ENCODE measurements at regions not wholly inside any gene's neighbourhood (a gene's known extent, or its start where the extent isn't known, plus 50 kb on each side); places are given as distances from the start of the nearest gene placed in this dataset.

DNA sequence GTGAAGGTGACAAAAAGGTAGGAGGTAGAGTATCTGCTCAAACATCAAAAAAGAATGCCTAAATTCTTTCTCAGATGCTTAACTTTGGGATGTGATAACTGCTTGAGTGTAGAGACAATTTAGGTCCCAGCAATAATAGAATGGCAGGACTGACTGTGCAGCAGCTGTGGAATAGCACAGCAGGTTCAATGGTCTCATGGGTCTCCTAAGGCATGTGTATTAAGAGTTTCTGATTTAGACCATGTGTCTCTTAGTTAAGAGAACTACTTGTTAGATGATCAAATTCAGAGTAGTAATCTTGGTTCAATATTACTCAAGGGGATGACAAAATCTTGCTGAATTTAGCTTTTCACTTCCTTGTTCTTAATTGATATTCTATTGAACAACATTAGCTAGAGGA, 72.0 kb downstream of the ALX1 start:
- Histone ChIP-seq H3K79me2 (ENCODE audit: control insufficient read depth, insufficient read depth, low read length) (no peaks in the 10 kb centered on the region), H3K4me1 (ENCODE audit: control insufficient read depth, extremely low read depth, insufficient read depth, low read length) (peaks cover 13% of the 10 kb centered on the region), H3K4me2 (ENCODE audit: insufficient read depth, low read length) (no peak overlapping the region), H3K4me3 (replicated peaks in 1 of 3; ENCODE audit: insufficient read depth in 1 of 3, low read depth in 1 of 3, low read length in 3 of 3) (no peak overlapping the region), H4K20me1 (replicated peaks; ENCODE audit: control insufficient read depth, extremely low read depth, insufficient read depth, low read length) (no peaks in the 10 kb centered on the region), H3K9me3 (replicated peaks; ENCODE audit: control insufficient read depth, insufficient read depth, low read length) (no peaks in the 10 kb centered on the region), H3K27me3 (ENCODE audit: control insufficient read depth in 2 of 2, insufficient read depth in 2 of 2, low read length in 2 of 2) (no peaks in the 10 kb centered on the region), H3K36me3 (ENCODE audit: control insufficient read depth in 2 of 2, extremely low read depth in 1 of 2, insufficient read depth in 2 of 2, low read length in 2 of 2) (no peaks in the 10 kb centered on the region), H2AFZ (ENCODE audit: low read depth, low read length) (no peak overlapping the region), H3K9ac (replicated peaks; ENCODE audit: extremely low read depth, insufficient read depth, low read length) (no peak overlapping the region), H3K27ac (ENCODE audit: insufficient read depth, low read depth, low read length) (no peak overlapping the region), H3K9me1 (replicated peaks; ENCODE audit: control insufficient read depth, extremely low read depth, insufficient read depth, low read length) (no peaks in the 10 kb centered on the region)
- TF ChIP-seq MAX (IDR thresholded peaks at IDR 0.05; ENCODE audit: insufficient read depth, insufficient read length): no peak
- TF ChIP-seq CTCF (IDR thresholded peaks at IDR 0.05; ENCODE audit: extremely low read depth in 1 of 2, insufficient read depth in 1 of 2, low read depth in 1 of 2, low read length in 2 of 2): no peak
- TF ChIP-seq POLR2AphosphoS5 (IDR thresholded peaks at IDR 0.05; ENCODE audit: insufficient read depth, low read depth, low read length): no peak
- TF ChIP-seq FOS (IDR thresholded peaks at IDR 0.05; ENCODE audit: borderline replicate concordance, insufficient read depth, low read length): no peak
- TF ChIP-seq MYC (IDR thresholded peaks at IDR 0.05; ENCODE audit: low read depth, low read length): no peak
- no peak for TF ChIP-seq GATA2 (IDR thresholded peaks at IDR 0.05; ENCODE audit: insufficient read depth, insufficient read length, low read depth, low read length)
- FAIRE-seq (no peak), DNase-seq (ENCODE audit: low read depth, low spot score) (no peak)
- no TSS peak for BruUV-seq (replicated peaks)
- dilution Hi-C loops (cut with MboI; ENCODE audit: extremely low pct_ligation_motif_present, low sequenced_read_pairs): no loop called here
- CTCF ChIA-PET: interaction anchor here (1.2 to 1.7 kb wide), 2 partner anchors 12 to 197 kb away, joined by 3 to 6 read pairs; no protein-coding TSS in a partner anchor
- POLR2A ChIA-PET: no interaction called here
- intact Hi-C loops (cut with micrococcal nuclease): no loop called here
